Embryonic facial prominence (tissue), 1 donor: ENCODE measurements at regions not wholly inside any gene's neighbourhood (a gene's known extent, or its start where the extent isn't known, plus 50 kb on each side); places are given as distances from the start of the nearest gene placed in this dataset.
"Not testable (repeated sequence)": the region's sequence is repeated elsewhere in the genome, so short reads cannot be mapped to it uniquely, and the experiment has no call there.

Source experiments
- DNase-seq: peaks from one replicate; pipeline ENCODE4 v3.0.0-alpha.2; 2016; ENCODE audit errors: extremely low spot score

DNA sequence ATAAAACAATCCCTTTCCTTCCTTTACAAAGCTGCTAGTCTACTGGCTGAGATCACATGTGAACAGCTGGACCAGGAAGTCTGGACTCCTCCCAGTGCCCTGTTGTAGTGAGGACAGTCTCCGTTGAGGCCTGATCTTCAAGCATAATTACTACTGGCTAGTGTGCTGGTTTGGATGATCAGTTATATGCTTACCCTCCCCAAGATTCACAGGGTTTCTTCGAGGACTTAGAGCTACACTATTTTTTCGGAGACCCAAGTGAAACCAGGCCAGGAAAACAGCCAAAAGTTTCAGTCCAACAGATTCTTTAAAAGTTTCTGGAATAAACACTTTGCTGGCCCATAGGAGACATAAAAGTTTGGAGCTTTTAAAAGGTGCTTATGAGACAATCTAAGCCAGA lies 194.9 kb upstream of the CDH11 start:
- no peak for DNase-seq

DNA sequence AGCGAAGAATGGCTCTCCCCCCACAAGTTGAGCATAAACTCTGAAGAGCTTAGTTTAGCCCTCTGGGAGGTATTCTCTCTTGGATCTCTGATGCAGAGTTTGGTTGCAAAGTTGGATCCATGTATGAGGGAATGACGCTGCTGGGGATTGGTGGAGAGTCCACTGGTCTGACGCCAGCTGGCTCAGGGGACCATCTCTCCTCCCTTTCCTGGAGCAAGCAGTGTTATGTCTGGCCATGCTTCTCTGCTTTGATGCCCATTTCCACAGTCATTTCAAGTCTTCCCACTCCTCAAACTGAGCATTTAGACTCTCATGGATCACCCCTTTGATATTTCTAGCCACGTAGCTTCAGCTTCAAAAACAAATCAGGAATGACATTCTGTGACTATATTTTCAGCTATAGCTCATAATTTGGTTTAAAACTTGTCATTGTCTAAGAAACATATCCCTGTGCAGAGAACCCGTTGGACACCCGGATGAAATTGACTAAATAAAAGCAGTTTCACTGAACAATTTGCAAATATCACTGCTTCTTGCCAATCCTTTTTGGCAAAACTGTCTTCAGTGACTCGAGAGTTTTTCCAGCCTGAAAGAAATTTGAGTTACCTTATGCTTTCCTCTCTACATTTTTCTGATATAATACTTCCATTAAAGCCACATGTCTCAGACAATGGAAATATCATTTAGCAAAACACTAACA lies 193.4 kb upstream of the CDH11 start:
- DNase-seq, result no peak

DNA sequence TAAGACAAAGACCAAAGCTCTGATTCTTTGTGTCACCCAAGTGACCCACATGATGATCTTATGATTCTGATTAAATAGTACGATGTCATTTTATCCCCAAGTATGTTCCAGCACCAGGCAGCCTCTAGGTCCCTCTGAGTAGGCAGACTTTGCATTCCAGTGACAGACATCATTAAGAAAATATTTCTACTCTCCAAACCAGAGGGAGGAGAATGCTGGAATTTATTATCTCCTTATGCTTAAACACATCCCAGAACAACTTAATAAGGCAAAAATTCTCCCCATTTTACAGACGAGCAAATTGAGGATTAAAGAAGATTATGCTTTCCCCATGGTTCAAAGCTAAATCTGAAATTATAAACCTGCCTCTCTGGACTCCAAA lies 192.8 kb upstream of the CDH11 start:
- DNase-seq, result no peak

DNA sequence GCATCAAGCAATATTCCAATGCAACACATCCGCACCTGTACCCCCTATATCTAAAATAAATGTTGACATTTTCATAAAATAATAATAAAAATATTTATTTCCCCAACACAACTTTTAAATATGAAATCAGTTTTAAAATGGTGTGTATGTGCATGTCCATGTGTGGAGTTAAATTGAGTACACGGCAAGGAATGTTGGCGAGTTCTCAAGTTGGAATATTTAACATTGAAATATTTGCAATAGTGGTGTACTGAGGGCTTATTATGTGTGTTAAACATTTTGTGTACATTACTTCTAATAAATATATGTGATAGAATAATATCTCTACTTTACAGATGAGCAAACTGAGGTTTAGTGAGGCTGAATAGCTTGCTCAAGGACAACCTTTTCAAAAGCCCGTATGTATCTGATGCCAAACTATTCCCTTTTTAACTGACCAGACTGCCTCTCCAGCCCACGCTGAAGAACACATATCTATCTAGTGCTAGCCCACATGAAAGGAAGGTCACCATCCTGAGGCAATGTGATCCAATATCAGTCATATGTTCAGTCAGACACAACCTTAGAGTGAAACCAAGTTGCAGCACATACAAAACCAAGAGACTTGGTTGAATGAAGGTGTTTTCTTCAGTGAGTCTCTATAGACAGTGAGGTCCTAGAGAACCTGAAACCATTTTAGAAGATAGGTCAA lies 192.2 kb upstream of the CDH11 start:
- DNase-seq, result no peak

GRCh38 chr16:65312795-65313194 lies 190.9 kb upstream of the CDH11 start:
- DNase-seq, result no peak

DNA sequence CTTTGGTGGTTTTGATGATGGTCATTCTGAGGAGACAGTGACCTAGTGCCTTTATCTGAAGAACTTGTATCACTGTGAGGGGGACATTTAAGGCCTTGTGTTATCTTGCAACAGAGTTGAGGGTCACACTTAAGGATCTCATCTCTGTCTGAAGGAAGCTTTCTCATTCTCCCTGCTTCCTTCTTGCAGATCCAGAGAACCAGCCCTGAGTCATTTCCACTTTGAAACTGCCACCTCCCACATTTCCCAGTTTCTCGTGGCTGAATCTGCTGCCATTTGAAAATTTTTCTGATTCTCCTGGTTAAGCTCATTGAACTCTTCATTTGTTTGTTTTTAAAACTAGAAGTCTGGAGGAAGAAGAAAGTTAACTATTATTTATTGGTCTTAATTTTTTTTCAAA lies 190.2 kb upstream of the CDH11 start:
- no peak for DNase-seq

DNA sequence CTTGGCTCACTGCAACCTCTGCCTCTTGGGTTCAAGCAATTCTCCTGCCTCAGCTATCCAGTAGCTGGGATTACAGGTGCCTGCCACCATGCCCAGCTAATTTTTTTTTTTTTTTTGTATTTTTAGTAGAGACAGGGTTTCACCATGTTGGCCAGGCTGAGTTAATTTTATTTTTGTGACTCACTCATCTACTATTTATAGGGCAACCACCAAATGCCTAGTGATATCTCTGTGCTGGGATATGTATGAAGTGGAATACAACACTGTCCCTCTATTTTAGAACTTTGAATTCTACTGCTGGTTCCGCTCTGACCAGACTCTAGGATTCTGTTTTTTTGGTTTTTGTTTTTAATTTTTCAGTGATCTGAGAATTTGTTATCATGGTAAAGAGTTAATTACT lies 188.6 kb upstream of the CDH11 start:
- DNase-seq, result not testable (repeated sequence)

- no peak for DNase-seq
These were observed 187.5 kb upstream of the CDH11 start for GRCh38 chr16:65309354-65309753.

DNA sequence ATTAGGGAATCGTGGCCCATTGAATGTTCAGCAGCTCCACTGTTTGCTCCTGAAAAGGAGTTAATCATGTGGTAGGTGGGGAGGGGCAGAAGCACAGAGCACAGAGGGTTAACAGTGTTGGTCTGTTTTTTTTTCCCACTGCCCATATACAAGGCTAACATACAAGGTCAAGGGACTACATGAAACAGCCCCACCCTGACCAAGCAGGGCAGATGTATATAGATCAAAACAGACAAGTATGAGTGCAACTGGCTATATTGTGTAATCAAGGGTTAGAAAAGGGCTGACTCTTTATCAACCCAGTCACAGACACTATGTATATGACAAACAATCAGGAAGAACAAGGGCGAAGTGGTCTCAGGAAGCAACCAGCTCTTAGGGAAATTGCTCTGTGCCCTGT lies 186.6 kb upstream of the CDH11 start:
- DNase-seq, result no peak

- DNase-seq, result no peak
These were observed 185.4 kb upstream of the CDH11 start for GRCh38 chr16:65307286-65307685.

GRCh38 chr16:65306722-65307121 lies 184.9 kb upstream of the CDH11 start:
- no peak for DNase-seq

DNA sequence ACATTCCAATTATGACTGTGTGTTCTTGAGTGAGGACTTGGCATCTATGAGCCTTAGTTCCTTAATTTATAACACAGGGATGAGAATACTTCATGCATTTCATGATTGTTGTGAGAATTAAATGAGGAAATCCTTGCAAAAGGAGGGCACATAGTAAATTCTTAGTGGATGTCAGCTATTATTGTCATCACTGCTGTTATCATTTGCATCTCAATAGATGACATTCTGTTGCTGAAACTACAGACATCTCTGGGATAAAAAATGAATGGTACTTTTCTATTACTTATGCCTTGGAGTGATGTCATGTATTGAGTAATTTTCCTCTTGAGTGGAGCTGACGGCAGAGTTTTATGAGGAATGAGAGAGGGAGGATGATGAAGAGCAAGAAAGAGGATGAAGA lies 184.4 kb upstream of the CDH11 start:
- DNase-seq, result no peak

DNA sequence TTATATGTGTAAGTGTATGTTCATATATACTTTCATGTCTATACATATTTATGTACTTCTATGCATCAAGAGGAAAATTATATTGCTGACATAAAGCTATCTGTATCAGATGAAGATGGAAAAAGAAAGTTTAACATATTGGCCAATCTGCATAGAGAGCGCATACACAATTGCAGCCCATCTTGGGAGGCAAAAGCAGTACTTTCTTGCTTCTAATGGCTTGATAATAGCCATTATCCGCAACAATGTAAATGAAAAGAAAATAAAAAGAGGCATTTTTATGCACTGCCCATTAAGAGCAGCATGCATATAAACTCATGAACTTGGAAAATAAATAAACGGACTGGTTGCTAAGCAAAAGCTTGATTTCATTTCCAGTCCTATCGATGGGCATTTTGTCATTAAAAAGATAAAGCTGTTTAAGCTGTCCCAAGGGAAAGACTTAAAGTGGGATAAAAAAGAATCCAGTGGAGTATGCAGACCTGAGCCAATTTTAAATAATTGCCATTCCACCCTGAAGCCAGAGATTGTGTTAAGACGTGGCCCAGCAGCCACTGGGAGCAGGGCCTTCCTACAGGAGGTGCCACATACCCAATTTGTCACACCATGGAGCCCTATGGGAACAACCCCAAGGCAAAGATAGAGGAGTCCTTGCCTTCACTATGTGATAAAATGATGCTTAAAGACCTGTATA lies 183.6 kb upstream of the CDH11 start:
- no peak for DNase-seq

GRCh38 chr16:65301029-65301428 lies 179.2 kb upstream of the CDH11 start:
- DNase-seq, result no peak

DNA sequence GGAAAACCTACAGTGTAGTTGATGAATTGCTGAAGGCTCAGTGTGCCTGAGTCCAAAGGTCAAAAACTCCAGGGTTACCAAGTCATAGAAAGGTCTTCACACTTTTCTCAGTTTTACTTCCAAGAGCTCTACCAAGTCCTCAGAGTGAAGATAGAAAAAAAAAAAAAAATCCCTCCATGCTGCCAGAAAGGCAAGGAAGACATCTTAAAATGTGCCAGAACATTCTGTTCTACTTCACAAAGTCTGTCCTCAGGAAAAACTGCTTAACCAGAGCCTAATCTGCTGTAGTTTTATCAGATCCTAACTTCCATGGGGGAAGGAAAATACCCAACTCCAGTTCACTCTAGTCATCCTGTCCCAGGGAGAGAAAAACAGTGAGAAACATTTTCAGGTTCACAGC lies 175.6 kb upstream of the CDH11 start:
- no peak for DNase-seq

DNA sequence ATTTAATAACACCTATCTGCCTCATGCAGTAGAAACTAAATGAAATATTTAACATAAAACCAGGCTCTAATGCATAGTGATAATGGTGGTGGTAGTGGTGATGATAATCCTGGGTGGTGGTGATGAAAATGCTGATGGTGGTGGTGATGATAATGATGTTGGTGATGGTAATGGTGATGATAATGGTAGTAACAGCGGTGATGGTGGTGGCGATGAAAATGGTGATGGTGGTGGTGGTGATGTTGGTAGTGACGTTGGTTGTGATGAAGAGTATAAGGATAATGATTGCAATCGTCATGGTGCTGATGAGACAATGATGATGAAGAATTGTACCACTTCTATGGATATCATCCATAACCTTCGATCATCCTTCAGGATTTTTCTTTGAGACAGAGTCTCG lies 173.7 kb upstream of the CDH11 start:
- DNase-seq, result no peak

DNA sequence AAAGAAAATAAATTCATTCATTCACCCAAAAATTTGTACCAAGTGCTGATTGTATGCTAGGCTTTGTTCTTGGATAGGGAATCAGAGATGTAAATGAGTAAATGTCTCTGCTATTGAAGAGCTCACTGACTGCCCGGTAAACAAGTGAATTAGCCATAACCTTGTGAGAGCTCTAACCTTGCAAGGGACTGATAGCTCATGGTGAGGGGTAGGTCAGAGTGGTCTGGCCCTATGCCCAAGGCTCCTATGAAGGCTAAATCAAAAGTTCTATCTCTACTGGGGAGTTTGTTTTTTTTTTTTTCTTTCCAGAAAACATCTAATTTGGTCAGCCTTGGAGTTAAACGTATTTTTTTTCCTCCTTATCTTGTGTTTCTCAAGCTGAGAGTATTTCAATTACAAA lies 172.8 kb upstream of the CDH11 start:
- DNase-seq, result no peak

GRCh38 chr16:65294165-65294564 lies 172.3 kb upstream of the CDH11 start:
- no peak for DNase-seq

- no peak for DNase-seq
These were observed 167.2 kb upstream of the CDH11 start for GRCh38 chr16:65289022-65289421.

DNA sequence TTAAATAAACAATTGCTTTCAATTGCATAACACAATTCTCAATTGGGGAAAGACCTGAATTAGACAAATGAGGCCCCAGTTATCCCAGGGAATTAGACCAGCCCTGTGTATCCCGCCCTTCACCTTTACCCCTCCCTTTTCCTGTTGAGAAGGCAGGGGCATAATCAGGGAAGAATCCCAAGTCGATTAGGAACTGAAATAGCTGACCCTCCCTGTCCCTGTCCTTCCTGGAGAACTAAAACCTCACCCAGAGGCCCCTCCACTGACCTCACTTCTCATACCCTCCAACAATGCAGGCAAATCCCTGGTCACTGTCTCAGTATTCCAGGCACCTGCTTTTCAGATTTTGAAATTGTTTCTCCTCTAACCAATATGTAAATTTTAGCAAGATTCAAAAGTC lies 165.4 kb upstream of the CDH11 start:
- DNase-seq, result no peak

GRCh38 chr16:65285128-65286048 lies 163.5 kb upstream of the CDH11 start:
- no peak for DNase-seq

- no peak for DNase-seq
These were observed 162.8 kb upstream of the CDH11 start for GRCh38 chr16:65284626-65285025.
